ENCODE measurements at regions not wholly inside any gene's neighbourhood (a gene's known extent, or its start where the extent isn't known, plus 50 kb on each side); places are given as distances from the start of the nearest gene placed in this dataset.
A peak's percentile ranks its signal among the peaks of the same experiment; 100 is the strongest.

DNA sequence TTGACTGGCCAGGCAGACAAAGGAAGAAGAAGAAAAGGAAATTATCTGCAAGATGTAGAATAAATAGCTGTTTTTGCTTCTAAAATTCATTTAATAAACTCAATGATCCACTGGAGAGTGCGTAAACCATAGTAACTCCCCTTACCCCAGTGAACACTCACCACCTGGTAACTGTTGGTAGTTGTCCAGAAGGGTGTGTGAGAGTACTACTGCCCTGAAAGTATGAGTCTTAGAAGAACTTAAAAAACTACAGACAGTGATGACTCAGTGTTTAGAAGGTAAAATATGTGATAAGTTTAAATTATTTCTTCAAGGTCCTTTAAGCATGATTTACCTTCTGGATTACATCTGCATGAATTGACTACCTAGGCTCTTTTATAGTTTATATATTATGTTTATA, 53.0 kb upstream of the SEMA3A start:
- Histone ChIP-seq H3K79me2 (ENCODE audit: low read length) (no peaks in the 10 kb centered on the region), H3K27me3 (ENCODE audit: low read depth, low read length) (no peaks in the 10 kb centered on the region), H3K4me2 (ENCODE audit: low read length) (no peak overlapping the region), H3K36me3 (replicated peaks; ENCODE audit: low read depth, low read length) (peaks cover 3% of the 10 kb centered on the region), H3K9ac (ENCODE audit: low read length) (no peak overlapping the region), H2AFZ (ENCODE audit: low read depth, low read length) (no peak overlapping the region), H3K9me3 (ENCODE audit: insufficient read depth, low read length) (peaks cover 8% of the 10 kb centered on the region; the same call in 1 of the 2 replicates), H4K20me1 (ENCODE audit: insufficient read depth, low read length) (no peaks in the 10 kb centered on the region), H3K4me3 (ENCODE audit: low read length) (no peak overlapping the region), H3K27ac (ENCODE audit: low read length) (peak overlapping the region; percentile 89), H3K4me1 (ENCODE audit: low read length) (peaks cover 43% of the 10 kb centered on the region)
- TF ChIP-seq CTCF (IDR thresholded peaks at IDR 0.05; ENCODE audit: low read depth, low read length) (peak; percentile 39), EZH2phosphoT487 (IDR thresholded peaks at IDR 0.05; ENCODE audit: low read depth) (no peak)

DNA sequence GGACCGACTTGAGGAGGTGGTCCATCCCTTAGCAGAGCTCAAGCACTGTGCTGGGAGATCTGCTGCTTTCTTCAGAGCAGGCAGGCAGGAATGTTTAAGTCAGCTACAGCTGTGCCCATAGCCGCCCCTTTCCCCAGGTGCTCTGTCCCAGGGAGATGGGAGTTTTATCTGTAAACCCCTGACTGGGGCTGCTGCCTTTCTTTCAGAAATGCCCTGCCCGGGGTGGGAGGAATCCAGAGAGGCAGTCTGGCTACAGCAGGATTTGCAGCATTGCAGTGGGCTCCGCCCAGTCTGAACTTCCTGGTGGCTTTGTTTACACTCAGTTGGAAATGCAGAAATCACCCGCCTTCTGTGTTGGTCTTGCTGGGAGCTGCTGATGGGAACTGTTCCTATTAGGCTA, 51.2 kb upstream of the SEMA3A start:
- H3K79me2 ChIP-seq (ENCODE audit: low read length) = no peaks in the 10 kb centered on the region
- peaks cover 45% of the 10 kb centered on the region for H3K4me1 ChIP-seq (ENCODE audit: low read length)
- no peak overlapping the region for H3K9ac ChIP-seq (ENCODE audit: low read length)
- H3K4me2 ChIP-seq (ENCODE audit: low read length) = no peak overlapping the region
- H2AFZ ChIP-seq (ENCODE audit: low read depth, low read length) = no peak overlapping the region
- no peaks in the 10 kb centered on the region for H4K20me1 ChIP-seq (ENCODE audit: insufficient read depth, low read length)
- H3K4me3 ChIP-seq (ENCODE audit: low read length) = no peak overlapping the region
- peaks cover 3% of the 10 kb centered on the region for H3K36me3 ChIP-seq (replicated peaks; ENCODE audit: low read depth, low read length)
- H3K9me3 ChIP-seq (ENCODE audit: insufficient read depth, low read length) = peaks cover 8% of the 10 kb centered on the region; the same call in 1 of the 2 replicates
- TF ChIP-seq EZH2phosphoT487 (IDR thresholded peaks at IDR 0.05; ENCODE audit: low read depth) = no peak
- H3K27me3 ChIP-seq (ENCODE audit: low read depth, low read length) = no peaks in the 10 kb centered on the region
- no peak overlapping the region for H3K27ac ChIP-seq (ENCODE audit: low read length)

Measured in OCI-LY3 (cell line).